ENCODE measurements at regions not wholly inside any gene's neighbourhood (a gene's known extent, or its start where the extent isn't known, plus 50 kb on each side); places are given as distances from the start of the nearest gene placed in this dataset.

GRCh38 chr1:239960366-239960765, 131.3 kb upstream of the FMN2 start:
- no peak overlapping the region for H3K27ac ChIP-seq
- no peaks in the 10 kb centered on the region for H3K9me3 ChIP-seq
- intact Hi-C loops (cut with DNase I) = no loop called here
- H3K4me3 ChIP-seq = no peak overlapping the region
- TF ChIP-seq CTCF (IDR thresholded peaks at IDR 0.05) (no peak), POLR2A (IDR thresholded peaks at IDR 0.05) (no peak)
- no peaks in the 10 kb centered on the region for H3K36me3 ChIP-seq (replicated peaks in 1 of 2; ENCODE audit: insufficient read depth in 1 of 2, low read depth in 2 of 2)
- H3K4me1 ChIP-seq = no peaks in the 10 kb centered on the region
- ATAC-seq = no peak
- DNase-seq = no peak
- WGBS, 2 donors = 52 to 54% methylated on average over 2 of the region's 2 CpGs
- no peaks in the 10 kb centered on the region for H3K27me3 ChIP-seq

GRCh38 chr1:239963856-239964255, 127.8 kb upstream of the FMN2 start:
- no peak for TF ChIP-seq POLR2A (IDR thresholded peaks at IDR 0.05)
- TF ChIP-seq CTCF (IDR thresholded peaks at IDR 0.05) = no peak
- Histone ChIP-seq H3K4me3 (no peak overlapping the region), H3K36me3 (replicated peaks in 1 of 2; ENCODE audit: insufficient read depth in 1 of 2, low read depth in 2 of 2) (no peaks in the 10 kb centered on the region), H3K4me1 (no peaks in the 10 kb centered on the region), H3K9me3 (no peaks in the 10 kb centered on the region), H3K27ac (no peak overlapping the region), H3K27me3 (no peaks in the 10 kb centered on the region)
- DNase-seq (no peak), ATAC-seq (no peak)
- WGBS, 2 donors = 71 to 79% methylated on average over 6 of the region's 6 CpGs
- intact Hi-C loops (cut with DNase I) = no loop called here

DNA sequence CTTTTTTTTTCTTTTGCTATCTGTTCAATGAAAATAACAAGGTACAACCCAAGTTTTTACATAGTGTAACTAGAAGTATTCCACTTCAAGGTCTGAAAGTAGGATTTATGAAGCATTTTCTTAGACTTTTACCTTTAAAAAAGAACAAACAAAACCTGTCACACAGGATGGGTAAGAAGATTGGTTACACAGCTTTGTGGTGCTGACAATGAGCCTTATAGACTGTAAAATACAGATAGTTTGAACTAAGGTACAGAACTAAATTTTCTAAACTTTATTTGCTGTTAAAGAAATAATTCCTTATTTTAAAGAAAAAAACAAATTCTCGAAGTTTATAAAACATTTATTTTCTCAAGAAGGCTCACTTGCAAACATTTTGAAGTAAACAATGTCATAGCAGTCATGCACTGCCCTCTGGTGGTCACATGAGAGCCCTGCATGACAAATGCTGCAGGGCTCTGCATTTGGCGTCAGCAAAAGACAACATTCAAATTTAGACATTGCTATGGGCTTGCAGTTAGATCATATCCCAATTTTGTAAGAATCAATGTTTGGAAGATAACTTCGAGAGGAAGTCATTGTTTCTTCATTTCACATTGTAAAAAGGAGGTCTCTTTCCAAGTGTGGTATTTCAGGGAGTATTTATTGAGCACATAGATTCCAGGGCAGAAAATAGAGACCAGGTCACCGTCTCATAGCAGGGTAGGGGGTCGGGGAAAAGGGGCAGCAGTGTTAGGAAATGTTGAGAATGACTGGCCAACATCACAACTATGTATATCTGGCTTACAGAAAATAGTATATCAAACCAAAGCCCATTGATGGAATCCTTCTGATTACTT, 115.3 kb upstream of the FMN2 start:
- intact Hi-C loops (cut with DNase I) = no loop called here
- Histone ChIP-seq H3K27ac (no peak overlapping the region), H3K27me3 (no peaks in the 10 kb centered on the region), H3K4me1 (no peaks in the 10 kb centered on the region), H3K4me3 (no peak overlapping the region), H3K36me3 (replicated peaks in 1 of 2; ENCODE audit: insufficient read depth in 1 of 2, low read depth in 2 of 2) (no peaks in the 10 kb centered on the region), H3K9me3 (peaks cover 0 to 15% (median 0%) of the 10 kb centered on the region in 3 donors)
- TF ChIP-seq CTCF (IDR thresholded peaks at IDR 0.05) (peak; percentile 66 to 99 (median 85)), POLR2A (IDR thresholded peaks at IDR 0.05) (no peak)
- ATAC-seq = no peak
- WGBS, 2 donors = 15 to 24% methylated on average over 5 of the region's 5 CpGs
- peak; percentile 57 to 71 (median 60) for DNase-seq

GRCh38 chr1:239977416-239977815, 114.3 kb upstream of the FMN2 start:
- Histone ChIP-seq H3K27me3 (no peaks in the 10 kb centered on the region), H3K9me3 (peaks cover 0 to 15% (median 0%) of the 10 kb centered on the region in 3 donors), H3K4me3 (no peak overlapping the region), H3K27ac (no peak overlapping the region), H3K36me3 (replicated peaks in 1 of 2; ENCODE audit: insufficient read depth in 1 of 2, low read depth in 2 of 2) (no peaks in the 10 kb centered on the region), H3K4me1 (no peaks in the 10 kb centered on the region)
- DNase-seq (no peak), ATAC-seq (no peak)
- intact Hi-C loops (cut with DNase I) = no loop called here
- WGBS, 2 donors = 58 to 66% methylated on average over 6 of the region's 6 CpGs
- TF ChIP-seq CTCF (IDR thresholded peaks at IDR 0.05) (no peak), POLR2A (IDR thresholded peaks at IDR 0.05) (no peak)

- Histone ChIP-seq H3K27me3 (no peaks in the 10 kb centered on the region), H3K9me3 (peaks cover 0 to 15% (median 0%) of the 10 kb centered on the region in 3 donors), H3K4me3 (no peak overlapping the region), H3K36me3 (replicated peaks in 1 of 2; ENCODE audit: insufficient read depth in 1 of 2, low read depth in 2 of 2) (no peaks in the 10 kb centered on the region), H3K27ac (no peak overlapping the region), H3K4me1 (no peaks in the 10 kb centered on the region)
- DNase-seq (no peak), ATAC-seq (no peak)
- WGBS, 2 donors = 46 to 72% methylated on average over 4 of the region's 4 CpGs
- intact Hi-C loops (cut with DNase I) = no loop called here
- TF ChIP-seq POLR2A (IDR thresholded peaks at IDR 0.05) = no peak
- TF ChIP-seq CTCF (IDR thresholded peaks at IDR 0.05) = no peak
Measured at GRCh38 chr1:239979456-239979855, 112.2 kb upstream of the FMN2 start.
